Parathyroid adenoma (tissue), 2 donors: ENCODE measurements at regions not wholly inside any gene's neighbourhood (a gene's known extent, or its start where the extent isn't known, plus 50 kb on each side); places are given as distances from the start of the nearest gene placed in this dataset.

Source experiments
- H2AFZ ChIP-seq: fragments of 300-600 bp; sonication (generic); one replicate; pipeline ENCODE4 v1.7.0; 2017; ENCODE audit warnings: antibody characterized with exemption, mild to moderate bottlenecking
- H3K27ac ChIP-seq: fragments of 300-600 bp; sonication (generic); one replicate; pipeline ENCODE4 v1.7.0; 2017
- H3K27me3 ChIP-seq: fragments of 300-600 bp; sonication (generic); one replicate; pipeline ENCODE4 v1.7.0; 2017; ENCODE audit warnings: low read length; ENCODE audit not compliant: control insufficient read depth, insufficient read depth
- H3K36me3 ChIP-seq: fragments of 300-600 bp; sonication (generic); one replicate; pipeline ENCODE4 v1.7.0; 2017; ENCODE audit warnings: low read length; ENCODE audit not compliant: control insufficient read depth, insufficient read depth
- H3K4me1 ChIP-seq: fragments of 300-600 bp; sonication (generic); one replicate; pipeline ENCODE4 v1.7.0; 2017; ENCODE audit warnings: control low read depth
- H3K4me2 ChIP-seq: fragments of 300-600 bp; sonication (generic); one replicate; pipeline ENCODE4 v1.7.0; 2017; ENCODE audit warnings: low read length
- H3K4me3 ChIP-seq: fragments of 300-600 bp; sonication (generic); one replicate; pipeline ENCODE4 v1.7.0; 2017; ENCODE audit warnings: low read depth, low read length
- H3K79me2 ChIP-seq: fragments of 300-600 bp; sonication (generic); one replicate; pipeline ENCODE4 v1.7.0; 2017; ENCODE audit warnings: control low read depth
- H3K9ac ChIP-seq: fragments of 300-600 bp; sonication (generic); one replicate; pipeline ENCODE4 v1.7.0; 2017; ENCODE audit warnings: mild to moderate bottlenecking
- H3K9me3 ChIP-seq: fragments of 300-600 bp; sonication (generic); one replicate; pipeline ENCODE4 v1.7.0; 2017; ENCODE audit warnings: low read length; ENCODE audit not compliant: control insufficient read depth
- TF ChIP-seq, protein P1 (sequence below): fragments of 300-600 bp; sonication (generic); IDR thresholded peaks from one replicate; pipeline ENCODE4 v1.7.0; 2017; ENCODE audit warnings: antibody characterized with exemption, mild to moderate bottlenecking
- donor health status: primary hyperparathyroidism.

DNA sequence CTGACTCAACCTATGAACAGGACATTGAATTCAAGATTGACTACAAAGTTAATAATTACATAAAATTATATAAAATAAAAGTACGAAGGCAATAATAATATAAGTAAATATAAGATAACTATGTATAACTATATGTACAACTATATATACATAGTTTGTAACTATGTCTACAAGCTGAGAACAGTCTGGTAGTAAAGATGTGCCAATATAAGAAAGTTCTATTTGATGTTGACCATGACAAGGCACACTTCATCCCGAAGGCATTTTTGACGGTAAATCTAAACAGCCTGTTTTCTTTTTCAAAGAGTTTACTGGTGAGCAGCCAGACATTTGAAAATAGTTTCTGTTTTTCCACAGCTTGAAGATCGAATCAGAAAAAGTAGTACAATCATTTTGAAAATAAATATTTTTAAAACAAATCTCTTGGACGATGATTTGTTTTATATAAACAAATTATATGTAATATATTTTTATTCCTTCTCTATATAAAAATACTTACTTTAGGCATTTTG lies 112.9 kb downstream of the CEP44 start:
- Histone ChIP-seq H3K4me3 (no peak overlapping the region), H3K79me2 (no peaks in the 10 kb centered on the region), H2AFZ (no peak overlapping the region), H3K9ac (no peak overlapping the region), H3K27ac (no peak overlapping the region), H3K4me2 (no peak overlapping the region), H3K4me1 (no peaks in the 10 kb centered on the region), H3K27me3 (no peaks in the 10 kb centered on the region), H3K9me3 (no peaks in the 10 kb centered on the region), H3K36me3 (no peaks in the 10 kb centered on the region)
- TF ChIP-seq, protein P1, sequence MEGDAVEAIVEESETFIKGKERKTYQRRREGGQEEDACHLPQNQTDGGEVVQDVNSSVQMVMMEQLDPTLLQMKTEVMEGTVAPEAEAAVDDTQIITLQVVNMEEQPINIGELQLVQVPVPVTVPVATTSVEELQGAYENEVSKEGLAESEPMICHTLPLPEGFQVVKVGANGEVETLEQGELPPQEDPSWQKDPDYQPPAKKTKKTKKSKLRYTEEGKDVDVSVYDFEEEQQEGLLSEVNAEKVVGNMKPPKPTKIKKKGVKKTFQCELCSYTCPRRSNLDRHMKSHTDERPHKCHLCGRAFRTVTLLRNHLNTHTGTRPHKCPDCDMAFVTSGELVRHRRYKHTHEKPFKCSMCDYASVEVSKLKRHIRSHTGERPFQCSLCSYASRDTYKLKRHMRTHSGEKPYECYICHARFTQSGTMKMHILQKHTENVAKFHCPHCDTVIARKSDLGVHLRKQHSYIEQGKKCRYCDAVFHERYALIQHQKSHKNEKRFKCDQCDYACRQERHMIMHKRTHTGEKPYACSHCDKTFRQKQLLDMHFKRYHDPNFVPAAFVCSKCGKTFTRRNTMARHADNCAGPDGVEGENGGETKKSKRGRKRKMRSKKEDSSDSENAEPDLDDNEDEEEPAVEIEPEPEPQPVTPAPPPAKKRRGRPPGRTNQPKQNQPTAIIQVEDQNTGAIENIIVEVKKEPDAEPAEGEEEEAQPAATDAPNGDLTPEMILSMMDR = no peak

DNA sequence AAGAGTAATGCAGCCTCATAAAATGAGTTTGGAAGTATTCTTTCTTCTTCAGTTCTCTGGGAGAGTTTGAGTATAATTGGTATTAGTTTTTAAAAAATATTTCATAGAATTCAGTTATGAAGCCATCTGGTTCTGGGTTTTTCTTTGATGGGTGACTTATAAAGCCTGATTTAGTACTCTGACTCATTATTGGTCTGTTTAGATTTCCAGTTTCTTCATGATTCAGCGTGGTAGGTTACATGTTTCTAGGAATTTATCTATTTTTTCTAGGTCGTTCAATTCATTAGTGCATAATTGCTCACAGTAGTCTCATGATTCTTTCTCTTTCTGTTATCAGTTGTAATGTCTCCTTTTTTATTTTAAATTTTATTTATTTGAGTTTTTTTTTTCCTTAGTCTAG lies 111.2 kb downstream of the CEP44 start:
- Histone ChIP-seq H3K4me2 (no peak overlapping the region), H2AFZ (no peak overlapping the region), H3K4me1 (no peaks in the 10 kb centered on the region), H3K27me3 (no peaks in the 10 kb centered on the region), H3K9me3 (no peaks in the 10 kb centered on the region), H3K27ac (no peak overlapping the region), H3K79me2 (no peaks in the 10 kb centered on the region), H3K4me3 (no peak overlapping the region), H3K36me3 (no peaks in the 10 kb centered on the region), H3K9ac (no peak overlapping the region)
- TF ChIP-seq, protein P1 = no peak

DNA sequence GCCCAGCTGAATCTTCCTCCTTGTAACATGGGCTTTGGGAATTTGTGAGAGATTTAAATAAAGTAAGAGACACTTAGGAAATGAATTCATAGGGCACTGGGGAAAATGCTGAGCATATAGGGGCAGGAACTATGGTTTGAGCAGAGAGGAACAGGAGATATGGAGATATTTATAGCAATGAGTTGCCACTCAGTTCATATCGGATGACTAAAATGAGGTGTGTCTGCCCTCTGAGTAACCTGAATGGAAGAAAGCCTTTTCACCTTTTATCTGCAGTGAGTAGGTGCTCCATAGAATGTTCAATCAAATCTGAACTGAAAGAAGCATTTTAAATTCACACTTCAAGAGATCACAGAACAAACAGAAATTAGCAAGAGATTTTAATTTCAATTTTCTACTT lies 105.7 kb downstream of the CEP44 start:
- Histone ChIP-seq H3K4me2 (no peak overlapping the region), H3K9ac (no peak overlapping the region), H3K4me1 (no peaks in the 10 kb centered on the region), H3K4me3 (no peak overlapping the region), H2AFZ (no peak overlapping the region), H3K27ac (no peak overlapping the region), H3K9me3 (no peaks in the 10 kb centered on the region), H3K79me2 (no peaks in the 10 kb centered on the region), H3K27me3 (no peaks in the 10 kb centered on the region), H3K36me3 (no peaks in the 10 kb centered on the region)
- TF ChIP-seq, protein P1 = no peak

DNA sequence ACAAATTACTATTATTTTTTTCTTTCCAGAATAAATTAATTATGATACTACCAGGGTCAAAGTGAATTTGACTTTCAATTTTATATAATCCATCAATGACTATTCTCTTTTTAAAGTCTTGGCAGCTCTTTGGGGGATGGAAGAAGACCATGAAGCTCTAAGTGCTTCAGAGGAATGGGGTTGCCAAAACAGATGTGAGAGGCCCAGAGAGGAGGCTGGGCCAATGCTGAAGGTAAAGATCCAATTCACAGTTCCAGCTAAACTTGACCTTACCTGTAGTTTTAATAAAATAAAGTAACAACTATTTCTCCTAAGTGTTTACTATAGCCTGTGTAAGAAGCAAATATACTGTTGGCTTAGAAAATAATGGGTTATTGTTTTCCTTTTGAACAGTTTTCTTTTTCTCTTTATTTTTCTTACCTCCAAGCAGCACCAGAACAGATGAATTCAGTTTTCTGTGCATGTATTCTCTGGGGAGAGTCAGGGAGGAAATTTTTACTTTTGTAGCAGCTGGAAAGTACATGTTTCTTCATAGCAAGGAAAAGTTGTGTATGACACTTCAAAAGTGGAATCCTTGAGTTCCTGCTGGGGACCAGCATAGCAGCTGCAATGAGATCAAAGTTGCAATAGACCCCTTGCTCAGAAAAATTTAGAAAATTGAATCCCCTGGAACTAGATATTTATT lies 104.9 kb downstream of the CEP44 start:
- Histone ChIP-seq H3K79me2 (no peaks in the 10 kb centered on the region), H2AFZ (no peak overlapping the region), H3K27ac (no peak overlapping the region), H3K4me2 (no peak overlapping the region), H3K4me1 (no peaks in the 10 kb centered on the region), H3K9ac (no peak overlapping the region), H3K9me3 (no peaks in the 10 kb centered on the region), H3K36me3 (no peaks in the 10 kb centered on the region), H3K4me3 (no peak overlapping the region), H3K27me3 (no peaks in the 10 kb centered on the region)
- TF ChIP-seq, protein P1 = no peak

DNA sequence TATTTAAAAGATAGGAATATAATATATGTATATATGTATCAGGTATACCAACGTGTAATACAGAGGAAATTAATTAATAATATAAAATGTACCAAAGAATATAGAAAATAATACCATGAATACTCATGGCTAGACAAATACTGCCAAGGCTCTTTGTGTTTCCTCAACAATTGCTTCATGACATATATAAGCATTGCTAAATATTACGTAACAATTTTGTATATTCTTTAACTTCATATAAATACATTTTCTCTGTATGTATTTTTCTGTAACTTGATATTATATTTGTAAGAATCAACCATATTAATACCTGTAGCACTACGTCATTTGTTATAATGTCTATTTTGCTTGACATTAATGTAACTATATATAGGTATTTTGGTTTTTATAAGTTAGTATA lies 104.0 kb downstream of the CEP44 start:
- TF ChIP-seq, protein P1 = no peak
- Histone ChIP-seq H3K36me3 (no peaks in the 10 kb centered on the region), H3K9me3 (no peaks in the 10 kb centered on the region), H3K4me2 (no peak overlapping the region), H3K9ac (no peak overlapping the region), H3K79me2 (no peaks in the 10 kb centered on the region), H3K4me1 (no peaks in the 10 kb centered on the region), H3K27me3 (no peaks in the 10 kb centered on the region), H2AFZ (no peak overlapping the region), H3K27ac (no peak overlapping the region), H3K4me3 (no peak overlapping the region)
